Suprapubic skin (tissue), 4 donors: ENCODE measurements at regions not wholly inside any gene's neighbourhood (a gene's known extent, or its start where the extent isn't known, plus 50 kb on each side); places are given as distances from the start of the nearest gene placed in this dataset.

ENCODE experiments used
- POLR2A ChIP-seq, 2 donors: fragments of 450-650 bp; IDR thresholded peaks; one replicate each; pipeline ENCODE4 v1.6.1; 2017; ENCODE audit warnings: antibody characterized with exemption in 2 of 2, mild to moderate bottlenecking in 2 of 2, moderate library complexity in 2 of 2
- POLR2AphosphoS5 ChIP-seq, 3 donors: sonication (generic); formaldehyde crosslinking; IDR thresholded peaks; one replicate each; pipeline ENCODE4 v1.6.1; 2017; ENCODE audit warnings: antibody characterized with exemption in 3 of 3
- TF ChIP-seq, protein P1 (sequence below), 2 donors: fragments of 200-600 bp in 1 of 2; fragments of 450-650 bp in 1 of 2; sonication (generic) in 1 of 2; IDR thresholded peaks; one replicate each; pipeline ENCODE4 v1.5.1; 2016 to 2019; ENCODE audit warnings: antibody characterized with exemption in 2 of 2, mild to moderate bottlenecking in 1 of 2, moderate library complexity in 1 of 2

DNA sequence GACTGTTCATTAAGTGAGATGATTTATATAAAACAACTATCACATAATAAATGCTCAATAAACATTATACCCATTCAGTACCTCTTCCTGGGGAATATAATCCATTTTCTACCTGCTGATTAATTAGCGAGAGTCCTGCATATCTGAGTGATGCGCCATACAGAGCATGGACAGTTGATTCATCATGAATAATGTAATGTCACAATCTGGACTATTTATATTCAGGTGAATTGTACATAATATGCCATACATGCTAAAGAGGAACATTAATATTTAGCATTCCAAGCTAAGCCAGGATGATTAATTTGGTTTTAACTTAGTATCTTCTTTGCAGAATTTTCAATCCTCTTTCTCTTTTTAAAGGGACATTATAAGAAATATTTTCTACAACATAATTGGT lies 362.0 kb upstream of the XYLT1 start:
- TF ChIP-seq, protein P1, sequence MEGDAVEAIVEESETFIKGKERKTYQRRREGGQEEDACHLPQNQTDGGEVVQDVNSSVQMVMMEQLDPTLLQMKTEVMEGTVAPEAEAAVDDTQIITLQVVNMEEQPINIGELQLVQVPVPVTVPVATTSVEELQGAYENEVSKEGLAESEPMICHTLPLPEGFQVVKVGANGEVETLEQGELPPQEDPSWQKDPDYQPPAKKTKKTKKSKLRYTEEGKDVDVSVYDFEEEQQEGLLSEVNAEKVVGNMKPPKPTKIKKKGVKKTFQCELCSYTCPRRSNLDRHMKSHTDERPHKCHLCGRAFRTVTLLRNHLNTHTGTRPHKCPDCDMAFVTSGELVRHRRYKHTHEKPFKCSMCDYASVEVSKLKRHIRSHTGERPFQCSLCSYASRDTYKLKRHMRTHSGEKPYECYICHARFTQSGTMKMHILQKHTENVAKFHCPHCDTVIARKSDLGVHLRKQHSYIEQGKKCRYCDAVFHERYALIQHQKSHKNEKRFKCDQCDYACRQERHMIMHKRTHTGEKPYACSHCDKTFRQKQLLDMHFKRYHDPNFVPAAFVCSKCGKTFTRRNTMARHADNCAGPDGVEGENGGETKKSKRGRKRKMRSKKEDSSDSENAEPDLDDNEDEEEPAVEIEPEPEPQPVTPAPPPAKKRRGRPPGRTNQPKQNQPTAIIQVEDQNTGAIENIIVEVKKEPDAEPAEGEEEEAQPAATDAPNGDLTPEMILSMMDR (IDR thresholded peaks at IDR 0.05) = no peak
- TF ChIP-seq POLR2A (IDR thresholded peaks at IDR 0.05) (no peak), POLR2AphosphoS5 (IDR thresholded peaks at IDR 0.05) (no peak)
